HEK293 (cell line): ENCODE measurements at regions not wholly inside any gene's neighbourhood (a gene's known extent, or its start where the extent isn't known, plus 50 kb on each side); places are given as distances from the start of the nearest gene placed in this dataset.

Experiments
- SETDB1 ChIP-seq: IDR thresholded peaks from one replicate; pipeline ENCODE4 v1.6.1; 2017; ENCODE audit warnings: mild to moderate bottlenecking, low read length, moderate library complexity, mixed read lengths; ENCODE audit not compliant: insufficient read length
- ZNF138 ChIP-seq: fragments of 450-650 bp; formaldehyde crosslinking; IDR thresholded peaks from 2 replicates; pipeline ENCODE4 v1.5.1; 2016; ENCODE audit warnings: missing biosample characterization, missing genetic modification characterization, borderline replicate concordance
- ZNF501 ChIP-seq: fragments of 450-650 bp; formaldehyde crosslinking; IDR thresholded peaks from 2 replicates; pipeline ENCODE4 v1.5.1; 2016; ENCODE audit warnings: missing biosample characterization, missing genetic modification characterization
- ZNF626 ChIP-seq: fragments of 450-650 bp; sonication (Bioruptor Pico); formaldehyde crosslinking; IDR thresholded peaks from 2 replicates; pipeline ENCODE4 v1.5.1; 2018; ENCODE audit warnings: missing biosample characterization, missing genetic modification characterization, inconsistent platforms
- TF ChIP-seq, protein P1 (sequence below): fragments of 450-650 bp; formaldehyde crosslinking; IDR thresholded peaks from 2 replicates; pipeline ENCODE4 v1.5.1; 2016; ENCODE audit warnings: missing biosample characterization, missing genetic modification characterization
- TF ChIP-seq, protein P2 (sequence below): fragments of 450-650 bp; formaldehyde crosslinking; IDR thresholded peaks from 2 replicates; pipeline ENCODE4 v1.5.1; 2016; ENCODE audit warnings: missing biosample characterization, missing genetic modification characterization
- TF ChIP-seq, protein P3 (sequence below): IDR thresholded peaks from 2 replicates; pipeline ENCODE4 v1.6.1; 2011; ENCODE audit warnings: mild to moderate bottlenecking, low read depth, low read length, borderline replicate concordance

DNA sequence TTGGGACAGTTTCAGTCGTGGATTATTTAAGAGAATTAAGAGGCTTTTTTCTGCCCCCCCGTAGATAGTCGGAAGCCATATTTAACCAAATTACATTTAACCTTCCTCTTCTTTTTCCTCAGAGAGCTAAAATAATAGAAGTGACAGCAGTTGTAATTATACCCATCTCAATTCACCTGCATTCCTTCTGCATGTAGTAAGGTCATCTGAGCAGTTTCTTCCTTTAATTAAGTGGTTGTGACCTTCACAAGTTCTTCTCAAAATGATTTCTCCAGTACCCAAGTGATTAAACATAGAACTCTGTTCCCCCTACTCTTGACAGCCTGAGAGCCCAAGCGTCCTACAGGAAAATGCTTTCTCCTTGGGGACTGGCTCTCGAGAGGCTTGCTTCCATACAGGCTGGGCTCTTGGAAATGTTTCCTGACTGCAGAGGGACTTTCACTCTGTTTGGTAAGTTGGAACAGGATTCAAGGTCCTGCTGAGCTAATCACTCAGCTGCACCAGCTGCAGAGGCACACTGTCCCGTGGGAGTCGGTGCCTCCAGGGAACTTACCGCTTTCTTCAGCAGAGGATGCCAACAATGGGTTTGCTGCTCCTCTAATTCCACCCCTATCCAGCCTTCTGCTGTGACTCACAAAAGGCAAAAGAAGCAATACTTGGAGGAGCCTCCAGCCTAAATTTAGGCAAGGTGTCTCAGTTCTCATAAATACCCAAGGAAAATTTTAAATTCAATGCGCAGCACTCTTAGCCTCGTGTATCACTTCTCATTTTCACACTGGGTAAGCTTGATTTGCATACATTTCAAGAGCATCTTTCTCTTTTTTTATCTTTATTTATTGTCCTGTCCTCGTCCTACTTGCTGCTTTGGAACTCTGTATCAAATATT lies 414.9 kb downstream of the KIF16B start:
- TF ChIP-seq, protein P1, sequence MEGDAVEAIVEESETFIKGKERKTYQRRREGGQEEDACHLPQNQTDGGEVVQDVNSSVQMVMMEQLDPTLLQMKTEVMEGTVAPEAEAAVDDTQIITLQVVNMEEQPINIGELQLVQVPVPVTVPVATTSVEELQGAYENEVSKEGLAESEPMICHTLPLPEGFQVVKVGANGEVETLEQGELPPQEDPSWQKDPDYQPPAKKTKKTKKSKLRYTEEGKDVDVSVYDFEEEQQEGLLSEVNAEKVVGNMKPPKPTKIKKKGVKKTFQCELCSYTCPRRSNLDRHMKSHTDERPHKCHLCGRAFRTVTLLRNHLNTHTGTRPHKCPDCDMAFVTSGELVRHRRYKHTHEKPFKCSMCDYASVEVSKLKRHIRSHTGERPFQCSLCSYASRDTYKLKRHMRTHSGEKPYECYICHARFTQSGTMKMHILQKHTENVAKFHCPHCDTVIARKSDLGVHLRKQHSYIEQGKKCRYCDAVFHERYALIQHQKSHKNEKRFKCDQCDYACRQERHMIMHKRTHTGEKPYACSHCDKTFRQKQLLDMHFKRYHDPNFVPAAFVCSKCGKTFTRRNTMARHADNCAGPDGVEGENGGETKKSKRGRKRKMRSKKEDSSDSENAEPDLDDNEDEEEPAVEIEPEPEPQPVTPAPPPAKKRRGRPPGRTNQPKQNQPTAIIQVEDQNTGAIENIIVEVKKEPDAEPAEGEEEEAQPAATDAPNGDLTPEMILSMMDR = no peak
- TF ChIP-seq SETDB1 = no peak
- no peak for TF ChIP-seq ZNF501 (tag by site-specific recombination)
- TF ChIP-seq, protein P2, sequence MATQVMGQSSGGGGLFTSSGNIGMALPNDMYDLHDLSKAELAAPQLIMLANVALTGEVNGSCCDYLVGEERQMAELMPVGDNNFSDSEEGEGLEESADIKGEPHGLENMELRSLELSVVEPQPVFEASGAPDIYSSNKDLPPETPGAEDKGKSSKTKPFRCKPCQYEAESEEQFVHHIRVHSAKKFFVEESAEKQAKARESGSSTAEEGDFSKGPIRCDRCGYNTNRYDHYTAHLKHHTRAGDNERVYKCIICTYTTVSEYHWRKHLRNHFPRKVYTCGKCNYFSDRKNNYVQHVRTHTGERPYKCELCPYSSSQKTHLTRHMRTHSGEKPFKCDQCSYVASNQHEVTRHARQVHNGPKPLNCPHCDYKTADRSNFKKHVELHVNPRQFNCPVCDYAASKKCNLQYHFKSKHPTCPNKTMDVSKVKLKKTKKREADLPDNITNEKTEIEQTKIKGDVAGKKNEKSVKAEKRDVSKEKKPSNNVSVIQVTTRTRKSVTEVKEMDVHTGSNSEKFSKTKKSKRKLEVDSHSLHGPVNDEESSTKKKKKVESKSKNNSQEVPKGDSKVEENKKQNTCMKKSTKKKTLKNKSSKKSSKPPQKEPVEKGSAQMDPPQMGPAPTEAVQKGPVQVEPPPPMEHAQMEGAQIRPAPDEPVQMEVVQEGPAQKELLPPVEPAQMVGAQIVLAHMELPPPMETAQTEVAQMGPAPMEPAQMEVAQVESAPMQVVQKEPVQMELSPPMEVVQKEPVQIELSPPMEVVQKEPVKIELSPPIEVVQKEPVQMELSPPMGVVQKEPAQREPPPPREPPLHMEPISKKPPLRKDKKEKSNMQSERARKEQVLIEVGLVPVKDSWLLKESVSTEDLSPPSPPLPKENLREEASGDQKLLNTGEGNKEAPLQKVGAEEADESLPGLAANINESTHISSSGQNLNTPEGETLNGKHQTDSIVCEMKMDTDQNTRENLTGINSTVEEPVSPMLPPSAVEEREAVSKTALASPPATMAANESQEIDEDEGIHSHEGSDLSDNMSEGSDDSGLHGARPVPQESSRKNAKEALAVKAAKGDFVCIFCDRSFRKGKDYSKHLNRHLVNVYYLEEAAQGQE (tag by site-specific recombination) = no peak
- TF ChIP-seq ZNF138 (tag by site-specific recombination) = no peak
- TF ChIP-seq ZNF626 (tag by site-specific recombination) = no peak
- TF ChIP-seq, protein P3, sequence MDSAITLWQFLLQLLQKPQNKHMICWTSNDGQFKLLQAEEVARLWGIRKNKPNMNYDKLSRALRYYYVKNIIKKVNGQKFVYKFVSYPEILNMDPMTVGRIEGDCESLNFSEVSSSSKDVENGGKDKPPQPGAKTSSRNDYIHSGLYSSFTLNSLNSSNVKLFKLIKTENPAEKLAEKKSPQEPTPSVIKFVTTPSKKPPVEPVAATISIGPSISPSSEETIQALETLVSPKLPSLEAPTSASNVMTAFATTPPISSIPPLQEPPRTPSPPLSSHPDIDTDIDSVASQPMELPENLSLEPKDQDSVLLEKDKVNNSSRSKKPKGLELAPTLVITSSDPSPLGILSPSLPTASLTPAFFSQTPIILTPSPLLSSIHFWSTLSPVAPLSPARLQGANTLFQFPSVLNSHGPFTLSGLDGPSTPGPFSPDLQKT = no peak
